ENCODE measurements at regions not wholly inside any gene's neighbourhood (a gene's known extent, or its start where the extent isn't known, plus 50 kb on each side); places are given as distances from the start of the nearest gene placed in this dataset.

- TF ChIP-seq, protein P1, sequence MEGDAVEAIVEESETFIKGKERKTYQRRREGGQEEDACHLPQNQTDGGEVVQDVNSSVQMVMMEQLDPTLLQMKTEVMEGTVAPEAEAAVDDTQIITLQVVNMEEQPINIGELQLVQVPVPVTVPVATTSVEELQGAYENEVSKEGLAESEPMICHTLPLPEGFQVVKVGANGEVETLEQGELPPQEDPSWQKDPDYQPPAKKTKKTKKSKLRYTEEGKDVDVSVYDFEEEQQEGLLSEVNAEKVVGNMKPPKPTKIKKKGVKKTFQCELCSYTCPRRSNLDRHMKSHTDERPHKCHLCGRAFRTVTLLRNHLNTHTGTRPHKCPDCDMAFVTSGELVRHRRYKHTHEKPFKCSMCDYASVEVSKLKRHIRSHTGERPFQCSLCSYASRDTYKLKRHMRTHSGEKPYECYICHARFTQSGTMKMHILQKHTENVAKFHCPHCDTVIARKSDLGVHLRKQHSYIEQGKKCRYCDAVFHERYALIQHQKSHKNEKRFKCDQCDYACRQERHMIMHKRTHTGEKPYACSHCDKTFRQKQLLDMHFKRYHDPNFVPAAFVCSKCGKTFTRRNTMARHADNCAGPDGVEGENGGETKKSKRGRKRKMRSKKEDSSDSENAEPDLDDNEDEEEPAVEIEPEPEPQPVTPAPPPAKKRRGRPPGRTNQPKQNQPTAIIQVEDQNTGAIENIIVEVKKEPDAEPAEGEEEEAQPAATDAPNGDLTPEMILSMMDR (IDR thresholded peaks at IDR 0.05), result no peak
- no peak for TF ChIP-seq POLR2A (IDR thresholded peaks at IDR 0.05)
Measured at GRCh38 chr4:97412331-97412730, 730.9 kb downstream of the STPG2 start.
